ENCODE measurements at regions not wholly inside any gene's neighbourhood (a gene's known extent, or its start where the extent isn't known, plus 50 kb on each side); places are given as distances from the start of the nearest gene placed in this dataset.

DNA sequence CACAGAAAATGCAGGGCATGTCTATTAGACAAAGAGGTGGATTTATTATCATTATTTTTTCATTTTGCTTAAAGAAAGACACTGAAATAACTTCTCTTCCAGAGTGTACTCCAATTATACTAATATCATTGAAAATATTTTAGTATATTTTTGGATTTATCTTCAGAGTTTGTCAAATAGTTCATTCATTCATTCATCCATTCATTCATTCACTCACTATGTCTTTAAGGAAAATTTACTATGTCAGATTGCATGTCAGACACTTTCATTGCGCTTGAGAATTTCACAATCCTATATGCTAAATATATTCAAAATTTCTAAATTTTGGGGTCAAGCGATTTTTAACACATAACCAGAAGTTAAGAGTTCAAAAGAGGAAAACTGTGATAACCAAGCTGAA, 479.1 kb downstream of the ZEB2 start:
- TF ChIP-seq, protein P1, sequence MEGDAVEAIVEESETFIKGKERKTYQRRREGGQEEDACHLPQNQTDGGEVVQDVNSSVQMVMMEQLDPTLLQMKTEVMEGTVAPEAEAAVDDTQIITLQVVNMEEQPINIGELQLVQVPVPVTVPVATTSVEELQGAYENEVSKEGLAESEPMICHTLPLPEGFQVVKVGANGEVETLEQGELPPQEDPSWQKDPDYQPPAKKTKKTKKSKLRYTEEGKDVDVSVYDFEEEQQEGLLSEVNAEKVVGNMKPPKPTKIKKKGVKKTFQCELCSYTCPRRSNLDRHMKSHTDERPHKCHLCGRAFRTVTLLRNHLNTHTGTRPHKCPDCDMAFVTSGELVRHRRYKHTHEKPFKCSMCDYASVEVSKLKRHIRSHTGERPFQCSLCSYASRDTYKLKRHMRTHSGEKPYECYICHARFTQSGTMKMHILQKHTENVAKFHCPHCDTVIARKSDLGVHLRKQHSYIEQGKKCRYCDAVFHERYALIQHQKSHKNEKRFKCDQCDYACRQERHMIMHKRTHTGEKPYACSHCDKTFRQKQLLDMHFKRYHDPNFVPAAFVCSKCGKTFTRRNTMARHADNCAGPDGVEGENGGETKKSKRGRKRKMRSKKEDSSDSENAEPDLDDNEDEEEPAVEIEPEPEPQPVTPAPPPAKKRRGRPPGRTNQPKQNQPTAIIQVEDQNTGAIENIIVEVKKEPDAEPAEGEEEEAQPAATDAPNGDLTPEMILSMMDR (IDR thresholded peaks at IDR 0.05) = no peak
- no CpG with 5 or more reads among the region's 2 CpGs for WGBS (ENCODE audit: insufficient coverage)

DNA sequence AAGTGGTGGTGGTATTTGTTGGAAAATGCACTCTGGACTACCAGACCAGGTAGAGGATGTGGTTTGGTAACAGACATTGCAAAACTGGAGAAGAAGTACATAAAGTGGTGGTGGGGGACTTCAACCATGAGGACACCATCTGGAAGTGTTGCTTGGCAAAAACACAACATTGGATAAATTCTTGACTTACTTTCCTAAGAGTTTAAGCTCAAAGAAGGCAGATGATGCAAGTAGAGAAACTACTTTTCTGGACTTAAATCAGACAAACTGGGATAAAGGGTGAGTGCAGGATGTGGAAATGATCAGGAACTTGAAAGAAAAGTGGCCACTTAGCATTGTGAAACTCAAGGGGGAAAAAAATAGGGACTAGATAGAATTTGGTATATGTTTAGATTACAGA, 487.4 kb downstream of the ZEB2 start:
- Histone ChIP-seq H3K9ac (ENCODE audit: insufficient read depth, low read length, poor library complexity, severe bottlenecking) (no peak overlapping the region), H2AFZ (ENCODE audit: insufficient read depth, low read depth, low read length, poor library complexity, severe bottlenecking) (no peak overlapping the region), H3K9me3 (replicated peaks in 1 of 2; ENCODE audit: control insufficient read depth in 1 of 2, insufficient read depth in 1 of 2, low read length in 2 of 2) (peaks cover 3% of the 10 kb centered on the region in 2 donors), H3K4me2 (replicated peaks; ENCODE audit: extremely low read depth, low read length, poor library complexity, severe bottlenecking) (no peak overlapping the region), H3K36me3 (replicated peaks in 1 of 2; ENCODE audit: control insufficient read depth in 1 of 2, insufficient read depth in 2 of 2, low read length in 2 of 2) (no peaks in the 10 kb centered on the region), H3K27me3 (ENCODE audit: control insufficient read depth in 2 of 2, insufficient read depth in 2 of 2, low read length in 2 of 2) (no peaks in the 10 kb centered on the region), H3K27ac (ENCODE audit: low read depth in 1 of 2, low read length in 2 of 2) (no peak overlapping the region), H3K4me1 (ENCODE audit: control insufficient read depth in 1 of 2, insufficient read depth in 2 of 2, low read length in 2 of 2) (no peaks in the 10 kb centered on the region), H3K4me3 (replicated peaks in 1 of 3; ENCODE audit: low read depth in 2 of 3, low read length in 3 of 3) (no peak overlapping the region), H3K79me2 (ENCODE audit: insufficient read depth, low read length) (no peaks in the 10 kb centered on the region), H4K20me1 (ENCODE audit: insufficient read depth, low read length) (no peaks in the 10 kb centered on the region)
- H3K27me3 Mint-ChIP-seq (ENCODE audit: low read depth in 3 of 3) = peaks cover 0 to 2% (median 1%) of the 10 kb centered on the region in 3 donors
- no peak overlapping the region for H3K27ac Mint-ChIP-seq
- peaks cover 0 to 7% (median 4%) of the 10 kb centered on the region in 7 donors for H3K9me3 Mint-ChIP-seq
- TF ChIP-seq, protein P1 (IDR thresholded peaks at IDR 0.05) = no peak
- intact Hi-C loops (cut with micrococcal nuclease) = no loop called here
- H3K4me1 Mint-ChIP-seq = no peaks in the 10 kb centered on the region
- peaks cover 2% of the 10 kb centered on the region in 2 donors for H3K36me3 Mint-ChIP-seq
- no peak overlapping the region for H3K4me3 Mint-ChIP-seq
- DNase-seq = no peak

More for the DNA sequence above, 479.1 kb downstream of the ZEB2 start:
- Mint-ChIP-seq H3K4me1 (no peaks in the 10 kb centered on the region), H3K36me3 (no peaks in the 10 kb centered on the region), H3K27me3 (ENCODE audit: low read depth in 3 of 3) (peaks cover 0 to 2% (median 1%) of the 10 kb centered on the region in 3 donors), H3K27ac (no peak overlapping the region), H3K9me3 (peaks cover 0 to 3% (median 0%) of the 10 kb centered on the region in 7 donors), H3K4me3 (no peak overlapping the region)
- Histone ChIP-seq H2AFZ (ENCODE audit: insufficient read depth, low read depth, low read length, poor library complexity, severe bottlenecking) (no peak overlapping the region), H3K79me2 (ENCODE audit: insufficient read depth, low read length) (no peaks in the 10 kb centered on the region), H3K9ac (ENCODE audit: insufficient read depth, low read length, poor library complexity, severe bottlenecking) (no peak overlapping the region), H3K4me2 (replicated peaks; ENCODE audit: extremely low read depth, low read length, poor library complexity, severe bottlenecking) (no peak overlapping the region), H3K4me1 (ENCODE audit: control insufficient read depth in 1 of 2, insufficient read depth in 2 of 2, low read length in 2 of 2) (no peaks in the 10 kb centered on the region), H3K27ac (ENCODE audit: low read depth in 1 of 2, low read length in 2 of 2) (no peak overlapping the region), H3K9me3 (replicated peaks in 1 of 2; ENCODE audit: control insufficient read depth in 1 of 2, insufficient read depth in 1 of 2, low read length in 2 of 2) (no peaks in the 10 kb centered on the region), H3K36me3 (replicated peaks in 1 of 2; ENCODE audit: control insufficient read depth in 1 of 2, insufficient read depth in 2 of 2, low read length in 2 of 2) (no peaks in the 10 kb centered on the region), H4K20me1 (ENCODE audit: insufficient read depth, low read length) (no peaks in the 10 kb centered on the region), H3K4me3 (replicated peaks in 1 of 3; ENCODE audit: low read depth in 2 of 3, low read length in 3 of 3) (no peak overlapping the region), H3K27me3 (ENCODE audit: control insufficient read depth in 2 of 2, insufficient read depth in 2 of 2, low read length in 2 of 2) (no peaks in the 10 kb centered on the region)
- intact Hi-C loops (cut with micrococcal nuclease) = no loop called here
- DNase-seq = no peak

Measured in CD14-positive monocyte (primary cell).